NCI-H446 treated with DMSO at 0.1 percent for 48 hours (cell line): ENCODE measurements at regions not wholly inside any gene's neighbourhood (a gene's known extent, or its start where the extent isn't known, plus 50 kb on each side); places are given as distances from the start of the nearest gene placed in this dataset.
"Not testable (repeated sequence)": the region's sequence is repeated elsewhere in the genome, so short reads cannot be mapped to it uniquely, and the experiment has no call there.

Source experiments
- DNase-seq: peaks from one replicate; lab custom pipeline; 2025; lab: John Stamatoyannopoulos, UW

DNA sequence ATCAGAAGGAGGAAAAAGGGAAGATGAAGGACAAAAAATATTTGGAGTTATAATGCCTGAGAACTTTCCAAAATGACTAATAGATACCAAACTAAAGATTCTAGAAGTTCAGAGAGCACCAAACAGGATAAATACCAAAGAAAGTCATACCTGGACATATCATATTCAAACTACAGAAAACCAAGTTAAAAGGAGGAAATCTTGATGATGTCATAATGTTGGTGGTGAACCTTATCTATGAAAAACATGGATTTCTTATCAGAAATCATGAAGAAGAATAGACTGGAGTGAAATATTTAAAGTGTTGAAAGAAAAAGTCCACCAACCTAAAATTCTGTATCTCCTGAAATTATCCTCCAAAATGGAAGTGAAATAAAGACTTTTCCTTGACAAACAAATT lies 389.2 kb downstream of the JRKL start:
- no peak for DNase-seq

DNA sequence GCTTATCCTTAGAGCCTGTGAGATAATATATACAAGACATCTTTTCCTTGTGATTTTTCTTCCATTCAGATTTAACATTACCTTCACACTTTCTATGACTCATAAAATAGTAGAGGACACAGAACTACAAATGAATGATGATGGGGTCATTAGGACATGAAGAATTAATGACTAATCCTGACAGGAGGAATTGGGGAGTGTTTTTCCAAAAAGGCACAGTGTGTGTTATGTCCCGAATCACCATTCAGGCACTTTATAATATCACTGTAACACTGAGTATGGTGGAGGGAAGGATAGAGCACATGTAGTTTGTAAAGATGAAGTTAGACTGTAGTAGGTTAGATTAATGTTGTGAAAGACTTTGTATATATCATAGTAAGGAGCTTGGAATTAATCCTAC lies 391.3 kb downstream of the JRKL start:
- DNase-seq = no peak

DNA sequence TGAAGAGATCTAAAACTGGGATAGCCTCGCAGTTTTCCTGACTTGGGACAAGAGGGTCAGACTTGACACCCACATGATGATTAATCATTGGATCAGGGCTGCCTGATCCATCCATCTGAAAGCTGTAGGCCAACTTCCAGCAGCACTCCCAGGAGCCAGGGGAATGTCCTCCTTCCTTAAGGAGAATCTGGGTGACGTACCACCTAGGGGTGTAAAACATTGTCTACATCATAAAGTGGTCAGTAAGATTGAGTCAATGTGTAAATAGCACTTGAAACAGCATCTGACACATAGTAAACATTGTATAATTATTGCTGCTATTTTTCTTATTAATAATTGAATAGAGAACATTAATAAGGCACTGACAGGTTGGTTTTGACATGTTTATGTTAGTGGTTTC lies 392.8 kb downstream of the JRKL start:
- peak; percentile 33 for DNase-seq

DNA sequence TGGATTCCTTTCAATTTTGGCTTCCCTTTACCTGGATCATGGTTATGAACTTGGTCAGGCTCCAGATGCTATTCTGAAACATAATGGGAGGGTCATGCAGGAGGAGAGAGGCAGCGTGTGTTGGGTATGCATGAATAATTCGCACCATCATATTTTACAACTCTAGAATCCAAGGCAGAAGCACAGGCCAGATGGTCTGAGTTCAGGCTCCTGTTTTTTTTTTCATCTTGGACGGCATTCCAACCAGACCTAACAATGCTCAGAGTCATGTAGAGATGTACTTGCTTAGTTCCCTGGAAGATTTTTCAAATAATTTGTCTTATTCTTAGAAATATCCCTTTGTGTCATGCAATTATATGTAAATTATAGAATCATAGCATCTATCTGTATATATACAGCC lies 393.5 kb downstream of the JRKL start:
- DNase-seq = peak; percentile 88

DNA sequence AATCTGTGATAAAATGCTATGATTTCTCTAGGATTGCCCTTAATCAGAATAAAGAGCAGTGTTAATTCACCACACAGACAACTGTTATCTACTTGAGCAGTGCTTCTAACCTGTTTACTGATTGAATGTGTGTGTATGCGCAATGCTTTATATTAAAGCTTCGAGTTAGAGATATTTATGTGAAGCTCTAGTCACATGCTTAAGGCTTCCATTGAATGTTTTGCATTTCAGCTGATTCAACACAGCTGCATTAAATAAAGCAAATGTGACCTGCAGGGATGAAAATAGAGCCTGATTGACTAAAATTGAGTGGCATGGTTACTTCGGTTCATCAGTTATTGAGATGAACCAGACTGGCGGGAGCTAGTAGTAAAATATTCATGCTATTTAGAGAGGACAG lies 395.3 kb downstream of the JRKL start:
- DNase-seq = no peak

DNA sequence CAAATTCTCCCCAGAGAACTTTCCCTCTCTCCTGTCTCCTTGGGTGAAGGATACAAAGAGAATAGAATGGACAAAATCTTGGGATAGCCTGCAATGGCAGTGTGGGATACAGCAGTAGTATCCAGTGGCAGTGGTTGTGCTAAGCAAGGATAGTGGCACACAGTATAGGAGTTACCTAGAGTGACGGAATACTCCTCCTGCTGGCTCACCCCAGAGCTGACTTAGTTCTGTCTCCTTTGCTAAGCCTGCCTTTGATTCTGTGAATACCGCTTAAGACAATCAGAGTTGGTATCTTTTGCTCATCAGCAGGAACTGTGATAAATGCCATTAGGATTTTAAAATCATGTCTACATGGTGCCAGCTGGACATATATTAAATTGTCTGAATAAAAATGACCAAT lies 404.3 kb downstream of the JRKL start:
- no peak for DNase-seq

DNA sequence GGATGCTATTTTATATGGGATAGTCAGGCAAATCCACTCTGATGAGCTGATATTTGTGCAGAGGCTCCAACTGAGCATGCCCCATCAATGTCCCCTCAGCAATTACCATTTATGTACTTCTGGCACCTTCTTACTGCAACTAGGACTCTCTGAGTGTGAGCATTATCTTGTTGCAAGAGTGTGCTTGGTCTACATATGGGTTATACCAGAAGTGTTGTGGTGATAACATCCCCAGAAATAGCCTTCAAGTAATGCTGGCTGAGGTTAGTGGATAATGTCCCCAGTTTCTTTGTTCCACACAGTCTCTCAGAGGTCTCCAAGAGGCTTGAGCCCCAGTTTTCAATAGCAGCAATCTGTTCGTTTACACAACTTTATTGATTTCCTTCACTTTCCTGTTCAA lies 408.6 kb downstream of the JRKL start:
- DNase-seq = no peak

DNA sequence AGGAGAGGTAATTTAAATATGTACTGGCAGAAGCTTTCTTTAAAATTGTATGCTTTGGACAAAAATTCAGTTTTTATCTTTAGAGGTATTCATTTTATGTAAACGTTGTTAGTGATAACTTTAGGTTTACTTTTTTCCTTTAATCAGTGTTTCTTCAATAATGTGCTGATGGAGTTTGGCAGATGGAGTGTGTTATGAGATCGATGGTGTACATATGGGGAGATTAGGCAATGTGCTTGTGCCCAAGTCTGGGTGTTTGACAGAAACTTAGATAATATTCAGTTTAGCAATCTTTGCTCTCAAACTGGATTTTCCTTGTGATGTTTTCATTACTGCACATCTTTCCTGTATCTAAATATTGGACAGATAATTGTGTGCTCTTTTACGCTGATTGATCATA lies 425.4 kb downstream of the JRKL start:
- DNase-seq = no peak

DNA sequence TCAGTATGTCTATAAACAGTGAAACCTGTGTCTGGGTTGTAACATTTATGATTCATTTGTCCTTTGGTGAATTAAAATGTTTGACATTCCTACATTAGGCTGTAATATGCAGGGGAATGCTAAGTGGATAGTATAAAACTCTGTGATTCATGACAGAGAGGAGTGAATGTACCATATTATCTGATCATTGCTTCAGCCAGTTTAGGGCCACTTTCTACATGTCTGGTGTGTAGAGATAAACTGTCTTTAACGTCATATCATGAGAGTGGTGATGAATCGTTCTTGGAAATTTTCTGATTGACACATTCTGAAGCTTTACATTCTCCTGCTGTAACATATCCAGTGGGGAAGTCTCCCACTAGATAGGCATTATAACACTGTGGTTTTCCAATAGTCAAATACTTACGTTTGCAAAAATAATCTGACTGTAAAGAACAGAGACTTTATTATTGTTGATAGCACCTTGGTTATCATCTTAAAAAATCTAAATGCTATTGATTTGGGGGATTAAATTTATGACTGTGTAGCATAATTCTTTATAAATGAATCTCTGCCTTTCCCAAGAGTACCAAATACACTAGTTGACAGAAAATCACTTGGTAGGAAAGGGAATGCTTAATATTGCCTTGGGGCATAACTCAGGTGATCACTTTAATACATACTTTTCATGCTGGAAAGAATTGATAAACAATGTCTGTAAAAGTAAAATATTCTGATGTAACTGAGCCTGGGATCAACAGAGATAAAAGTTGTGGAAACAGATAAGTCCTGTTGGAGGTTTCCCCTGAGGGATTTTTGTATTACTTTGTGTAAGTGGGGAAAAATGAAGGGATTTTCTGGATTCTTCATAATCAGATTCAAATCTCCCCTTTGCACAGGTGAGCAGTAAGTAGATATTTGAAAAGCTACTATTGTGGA lies 427.9 kb downstream of the JRKL start:
- DNase-seq = no peak

DNA sequence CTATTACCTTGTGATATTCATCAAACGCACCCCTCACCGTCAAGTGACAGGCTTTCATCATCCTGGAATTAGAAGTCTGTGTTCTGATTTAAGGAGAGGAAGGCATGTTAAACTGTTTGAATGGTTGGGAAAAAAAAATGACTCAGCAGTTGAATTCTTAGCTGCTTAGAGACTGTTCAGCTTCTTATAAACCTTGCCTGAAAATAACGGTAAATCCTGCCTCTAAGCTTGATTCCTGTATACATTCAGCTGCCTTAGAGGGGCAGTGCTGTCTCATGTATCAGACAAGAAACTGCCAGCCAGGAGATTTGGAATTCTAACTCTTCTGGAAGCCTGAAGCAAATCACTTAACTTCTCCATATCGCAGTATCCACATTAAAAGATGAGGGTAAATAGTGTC lies 437.4 kb downstream of the JRKL start:
- DNase-seq = peak; percentile 37

DNA sequence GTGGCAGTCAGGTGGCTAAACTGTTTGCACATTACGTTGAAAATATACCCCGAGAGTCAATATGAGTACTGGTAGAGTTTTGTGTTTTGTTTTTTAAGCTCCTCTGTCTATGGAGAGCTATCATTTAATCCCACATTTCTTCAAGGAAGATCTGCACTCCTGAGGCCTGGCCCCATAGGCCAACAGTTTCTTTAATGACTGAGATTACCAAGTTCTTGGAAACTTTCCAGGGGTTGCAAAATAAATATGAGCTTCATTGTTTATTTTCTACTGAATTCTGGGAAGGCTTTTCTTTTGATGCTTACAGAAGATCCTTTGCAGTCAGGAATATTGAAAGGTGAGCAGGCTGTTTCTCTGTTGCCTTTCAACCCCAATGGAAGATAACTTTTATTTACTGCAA lies 452.0 kb downstream of the JRKL start:
- DNase-seq = no peak

DNA sequence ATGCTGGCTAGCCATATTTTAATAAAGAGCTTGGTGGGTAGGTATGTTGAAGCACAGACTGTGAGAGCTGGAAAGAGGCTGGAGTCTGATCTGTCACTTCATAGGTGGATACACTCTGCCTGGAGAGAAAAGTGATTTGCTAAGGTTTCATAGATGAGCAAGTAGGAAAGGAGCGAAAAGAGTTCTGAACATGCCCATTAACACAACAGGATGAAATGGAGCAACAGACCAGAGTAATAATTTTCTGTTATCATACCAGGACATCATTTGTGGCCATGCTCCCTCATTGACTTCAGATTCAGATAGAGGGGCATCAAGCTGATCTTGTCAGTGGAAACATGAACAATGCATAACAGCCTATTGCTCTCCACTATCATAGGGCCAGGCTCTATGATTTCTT lies 452.9 kb downstream of the JRKL start:
- no peak for DNase-seq

DNA sequence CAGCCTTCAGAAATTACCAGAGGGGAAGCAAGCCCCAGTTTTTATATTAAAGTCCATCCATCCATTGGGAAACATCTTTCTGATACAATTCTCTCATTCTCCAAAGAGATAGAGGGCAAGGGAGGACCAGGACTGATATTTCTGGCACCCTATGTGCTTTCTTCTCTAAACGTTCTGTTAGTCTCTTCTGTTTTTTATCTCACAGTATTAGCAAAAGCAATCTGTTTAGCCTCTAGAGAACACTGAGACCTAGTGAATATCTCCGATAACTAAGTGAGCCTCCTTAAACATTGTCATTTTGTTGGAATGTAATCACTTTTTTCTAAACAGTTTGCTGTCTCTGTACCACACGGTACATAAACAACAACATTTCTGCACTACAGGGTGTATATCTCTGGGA lies 464.6 kb downstream of the JRKL start:
- DNase-seq = no peak

DNA sequence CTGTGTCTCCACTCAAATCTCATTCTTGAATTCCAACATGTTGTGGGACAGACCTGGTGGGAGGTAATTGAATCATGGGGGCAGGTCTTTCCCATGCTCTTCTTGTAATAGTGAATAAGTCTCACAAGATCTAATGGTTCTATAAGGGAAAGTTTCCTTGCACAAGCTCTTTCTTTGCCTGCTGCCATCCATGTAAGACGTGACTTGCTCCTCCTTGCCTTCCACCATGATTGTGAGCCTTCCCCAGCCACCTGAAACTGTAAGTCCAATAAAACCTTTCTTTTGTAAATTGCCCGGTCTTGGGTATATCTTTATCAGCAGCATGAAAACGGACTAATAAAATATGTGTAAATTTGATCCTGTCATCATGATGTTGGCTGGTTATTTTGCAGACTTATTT lies 471.9 kb downstream of the JRKL start:
- not testable (repeated sequence) for DNase-seq

DNA sequence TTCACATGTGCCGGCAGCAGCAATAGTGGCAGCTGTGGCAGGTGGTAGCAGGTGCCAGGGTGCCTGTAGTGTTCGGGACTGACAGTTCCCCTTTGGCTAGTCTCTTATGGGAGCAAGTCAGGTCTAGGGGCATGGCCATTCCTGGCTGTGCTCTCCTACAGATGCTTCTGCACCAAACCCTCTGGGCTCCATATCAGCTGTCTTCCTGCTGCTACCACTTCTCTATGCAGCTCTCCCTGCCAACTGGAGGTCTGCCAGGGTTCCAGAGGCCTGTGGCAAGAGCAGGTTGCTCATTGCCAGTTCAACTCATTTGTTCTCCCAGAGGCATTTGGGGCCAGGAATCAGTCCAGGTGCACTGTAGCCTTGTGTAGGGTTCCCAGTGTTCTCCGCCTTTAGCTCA lies 473.7 kb downstream of the JRKL start:
- DNase-seq = peak; percentile 85

DNA sequence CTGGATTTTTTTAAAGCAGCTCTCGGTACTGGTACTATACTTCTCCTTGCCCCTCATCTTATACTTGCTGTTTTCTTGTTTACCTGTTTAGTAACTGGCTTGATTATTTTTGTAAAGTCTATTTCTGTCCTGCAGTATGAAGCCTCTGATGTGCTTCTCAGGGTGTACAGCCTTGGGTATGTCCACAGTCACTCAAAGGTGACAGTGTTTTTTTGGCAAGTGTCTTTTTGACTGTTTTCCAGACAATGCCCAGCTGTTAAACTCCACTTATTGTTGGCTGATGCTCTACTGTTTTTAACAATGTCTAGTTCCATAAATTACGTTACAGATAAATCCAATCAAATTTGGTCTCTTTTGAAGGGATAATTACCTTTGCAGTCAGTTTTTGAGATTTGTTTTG lies 475.2 kb downstream of the JRKL start:
- DNase-seq = no peak

DNA sequence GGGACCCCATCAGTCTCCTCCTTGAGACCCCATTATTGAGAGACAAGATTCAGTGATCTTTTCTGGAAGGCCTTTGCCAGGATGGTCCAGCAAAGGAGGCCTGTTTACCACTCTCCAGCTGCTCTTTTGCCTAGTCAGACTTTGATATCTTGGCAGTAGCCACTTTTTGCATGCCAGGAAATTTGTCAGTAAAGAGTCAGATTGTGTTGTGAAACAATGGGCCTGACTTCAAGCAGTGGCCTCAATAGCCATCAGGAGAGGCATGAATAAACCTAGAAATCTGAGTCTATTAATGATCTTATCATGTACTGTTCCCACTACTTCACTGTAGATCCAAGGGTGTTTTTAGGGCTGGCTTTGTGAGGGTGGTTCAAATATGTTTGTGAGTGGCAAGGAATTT lies 479.4 kb downstream of the JRKL start:
- peak; percentile 62 for DNase-seq

DNA sequence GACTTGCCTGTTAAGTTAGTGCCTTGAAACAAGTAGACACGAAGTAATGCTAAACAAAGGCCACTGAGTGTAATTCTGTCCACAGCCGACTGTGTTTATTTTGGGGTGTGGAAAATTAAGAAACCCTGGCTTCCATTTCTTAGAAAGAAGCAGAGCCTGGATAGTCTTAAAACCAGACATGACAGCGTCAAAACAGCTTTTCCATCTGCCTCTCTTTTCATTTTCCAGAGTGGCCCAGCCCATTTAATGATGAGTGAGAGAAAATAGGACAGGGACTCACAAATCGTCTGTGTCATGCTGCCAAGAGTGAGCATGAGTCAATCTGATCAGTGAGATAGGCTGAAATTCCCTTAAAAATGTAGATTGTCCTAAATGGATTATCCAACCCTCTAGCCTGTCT lies 485.9 kb downstream of the JRKL start:
- DNase-seq = peak; percentile 86

DNA sequence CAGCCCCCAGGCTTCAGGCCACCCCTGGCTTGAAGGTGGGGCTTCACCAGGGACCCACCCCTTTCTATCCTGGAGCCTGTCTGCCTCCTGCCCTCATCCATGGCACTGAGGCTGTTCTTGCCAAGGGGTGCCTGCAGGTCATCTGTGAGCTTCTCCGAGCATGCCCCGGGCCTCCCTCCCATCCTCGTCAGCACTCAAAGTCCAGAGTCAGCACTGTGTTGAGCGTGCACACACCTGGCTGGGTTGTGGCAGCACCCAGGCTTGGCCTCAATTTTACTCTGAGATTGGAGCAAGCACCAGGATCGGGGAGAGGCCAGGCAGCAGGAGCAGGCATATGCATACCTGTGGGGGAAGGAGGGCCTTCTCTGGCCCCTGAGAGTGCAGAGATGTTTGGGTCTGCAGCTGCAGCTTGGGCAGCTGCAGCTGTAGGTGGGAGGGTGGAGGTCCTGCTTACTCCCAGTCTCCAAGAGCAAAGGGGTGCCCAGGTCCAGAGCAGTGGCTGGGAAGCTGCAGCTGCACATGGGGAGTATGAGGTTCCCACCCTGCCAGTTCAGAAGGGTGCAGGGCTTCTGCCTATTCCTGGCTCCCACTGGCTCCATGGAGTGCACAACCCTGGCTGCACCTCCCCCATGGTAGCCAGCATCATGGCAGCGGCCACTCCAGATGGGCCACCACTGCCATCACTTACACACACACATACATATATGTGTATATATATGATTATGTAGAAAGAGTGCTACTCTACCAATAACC lies 488.7 kb downstream of the JRKL start:
- no peak for DNase-seq

DNA sequence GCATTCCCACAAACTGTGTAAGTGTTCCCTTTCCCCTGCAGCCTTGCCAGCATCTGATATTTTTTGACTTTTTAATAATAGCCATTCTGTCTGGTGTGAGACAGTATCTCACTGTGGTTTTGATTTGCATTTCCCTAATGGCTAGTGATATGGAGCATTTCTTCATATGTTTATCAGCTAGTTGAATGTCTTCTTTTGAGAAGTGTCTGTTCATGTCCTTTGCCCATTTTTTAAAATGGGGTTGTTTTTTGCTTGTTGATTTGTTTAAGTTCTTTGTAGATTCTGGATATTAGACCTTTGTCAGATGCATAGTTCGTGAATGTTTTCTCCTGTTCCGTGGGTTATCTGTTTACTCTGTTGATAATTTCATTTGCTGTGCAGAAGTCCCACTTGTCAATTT lies 492.8 kb downstream of the JRKL start:
- DNase-seq = not testable (repeated sequence)

DNA sequence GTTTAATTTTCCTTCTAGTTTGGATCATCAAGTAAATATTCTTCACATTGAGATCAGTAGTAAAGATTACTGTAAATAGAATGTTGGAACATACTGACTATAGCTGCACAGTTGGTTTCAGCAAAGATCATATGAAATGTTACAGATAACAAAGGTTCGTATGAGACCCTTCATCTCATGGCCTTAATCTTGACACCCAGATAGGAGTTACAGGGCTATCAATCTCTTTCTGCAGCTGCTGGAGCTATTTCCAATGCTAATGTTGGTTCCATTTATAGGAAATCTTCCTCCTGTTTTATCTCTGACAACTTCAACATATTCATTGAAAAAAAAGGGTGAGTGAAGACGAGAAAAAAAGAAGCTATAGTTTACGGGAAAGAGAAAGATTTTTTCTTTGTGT lies 495.6 kb downstream of the JRKL start:
- no peak for DNase-seq

DNA sequence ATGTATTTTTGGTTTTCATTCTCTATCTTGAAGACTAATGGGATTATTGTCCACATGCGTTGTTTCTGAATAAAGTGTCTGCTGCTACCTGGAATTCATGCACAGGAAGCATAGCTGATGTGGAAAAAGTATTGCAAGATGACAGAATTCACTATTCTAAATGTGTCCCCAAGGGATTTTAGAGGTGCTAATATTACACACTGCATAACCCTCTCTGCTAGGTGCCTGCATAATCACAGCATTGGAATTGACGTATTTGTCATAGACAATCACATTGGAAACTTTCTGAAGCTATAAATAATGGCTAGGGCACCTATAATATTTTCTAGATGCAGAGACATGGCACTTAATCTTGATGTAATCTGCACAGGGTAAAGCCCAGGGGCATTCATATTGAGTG lies 496.1 kb downstream of the JRKL start:
- DNase-seq = no peak

DNA sequence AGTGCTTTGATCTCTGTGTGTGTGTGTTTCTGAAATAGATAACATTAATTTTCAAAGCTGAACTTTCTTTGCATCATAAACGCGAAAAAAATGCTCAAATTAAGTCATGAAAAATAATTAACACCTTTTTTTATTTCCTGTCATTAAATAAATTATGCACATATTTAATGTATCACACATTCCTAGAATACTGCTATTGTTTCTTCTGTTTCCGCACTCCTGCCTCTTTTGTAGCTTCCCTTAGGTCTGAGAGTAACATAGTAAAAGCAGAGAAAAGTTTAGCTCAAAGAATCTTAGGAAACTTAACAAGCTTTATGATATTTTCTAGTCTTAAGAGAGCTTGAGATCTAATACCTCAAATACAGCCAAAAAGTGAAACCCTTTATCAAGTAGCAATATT lies 504.2 kb downstream of the JRKL start:
- DNase-seq = no peak

DNA sequence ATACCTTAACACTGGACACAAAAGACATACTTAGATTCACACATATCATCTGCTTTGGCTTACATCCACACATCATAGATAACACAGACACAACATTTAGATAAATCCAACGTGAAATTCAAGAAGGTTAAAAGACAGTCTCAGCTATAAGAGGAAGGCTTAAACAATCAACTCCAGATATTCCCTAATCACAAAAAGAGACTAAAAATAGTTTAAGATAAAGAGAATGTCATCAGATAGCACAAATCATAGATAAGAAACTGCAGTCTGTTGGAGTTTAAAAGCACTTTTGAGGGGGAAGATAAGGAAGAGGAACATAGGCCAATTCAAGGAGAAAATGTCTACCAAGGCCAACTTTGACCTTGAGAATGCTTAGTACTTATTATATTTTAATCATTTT lies 504.8 kb downstream of the JRKL start:
- DNase-seq = no peak
